ENCODE measurements at regions not wholly inside any gene's neighbourhood (a gene's known extent, or its start where the extent isn't known, plus 50 kb on each side); places are given as distances from the start of the nearest gene placed in this dataset.

- no peak for TF ChIP-seq E2F2 (CRISPR knock-in tag; IDR thresholded peaks at IDR 0.05; ENCODE audit: borderline replicate concordance)
- TF ChIP-seq GLI4 (CRISPR knock-in tag; IDR thresholded peaks at IDR 0.05; ENCODE audit: borderline replicate concordance): no peak
- TF ChIP-seq AHR (CRISPR knock-in tag; IDR thresholded peaks at IDR 0.05): no peak
- no peak for TF ChIP-seq MTF1 (CRISPR knock-in tag; IDR thresholded peaks at IDR 0.05)
- TF ChIP-seq ATF4 (CRISPR knock-in tag; IDR thresholded peaks at IDR 0.05): no peak
Observed at GRCh38 chr7:93817004-93817403, 73.5 kb downstream of the TFPI2 start (continued).

GRCh38 chr7:93813514-93813913, 77.0 kb downstream of the TFPI2 start:
- H3K4me2 ChIP-seq (ENCODE audit: low read depth, low read length): no peak overlapping the region
- no peaks in the 10 kb centered on the region for H3K36me3 ChIP-seq (replicated peaks in 1 of 2; ENCODE audit: control insufficient read depth in 1 of 2, insufficient read depth in 2 of 2, low read length in 2 of 2)
- no peak for FAIRE-seq

More at GRCh38 chr7:93813514-93813913, 77.0 kb downstream of the TFPI2 start:
- Histone ChIP-seq H3K9ac (ENCODE audit: insufficient read depth, low read depth, low read length) (no peak overlapping the region), H3K27ac (ENCODE audit: extremely low read length, insufficient read depth, low read length) (no peak overlapping the region), H4K20me1 (ENCODE audit: insufficient read depth, low read length) (no peaks in the 10 kb centered on the region), H3K79me2 (ENCODE audit: insufficient read depth, low read length) (no peaks in the 10 kb centered on the region), H3K4me1 (ENCODE audit: insufficient read depth, low read length) (no peaks in the 10 kb centered on the region), H3K9me3 (ENCODE audit: low read length) (no peaks in the 10 kb centered on the region), H3K27me3 (ENCODE audit: control insufficient read depth in 1 of 2, insufficient read depth in 2 of 2, low read length in 2 of 2) (no peaks in the 10 kb centered on the region), H2AFZ (ENCODE audit: low read length) (no peak overlapping the region), H3K4me3 (replicated peaks in 1 of 3; ENCODE audit: insufficient read depth in 1 of 3, low read depth in 2 of 3, low read length in 3 of 3) (no peak overlapping the region)
- no peak for DNase-seq (ENCODE audit: low spot score)
- ChIA-PET POLR2A (no interaction called here), CTCF (ENCODE audit: low intra/inter-chr PET ratio, low total read pairs) (no interaction called here)
- no TSS peak for BruUV-seq (replicated peaks)
- TF ChIP-seq MAFF (IDR thresholded peaks at IDR 0.05; ENCODE audit: low read depth, low read length) (peak; percentile 65), RFXAP (CRISPR knock-in tag; IDR thresholded peaks at IDR 0.05; ENCODE audit: borderline replicate concordance) (no peak), MAFK (conservative IDR thresholded peaks at IDR 0.05 in 1 of 2, IDR thresholded peaks at IDR 0.05 in 1 of 2; ENCODE audit: low read length in 2 of 2) (peak; percentile 56 to 83)
- intact Hi-C loops (cut with micrococcal nuclease; ENCODE audit: unreplicated experiment) (no loop called here), in situ Hi-C loops (cut with HindIII; ENCODE audit: extremely low pct_ligation_motif_present, low pct_unique_long_range_greater_than_20kb) (no loop called here)
- no peak for ATAC-seq
- WGBS (ENCODE audit: low lambda C conversion rate): 0% methylated on average over 1 of the region's 1 CpG

Data from HepG2 (cell line).